Nephron progenitor cell (in vitro differentiated cells): ENCODE measurements at regions not wholly inside any gene's neighbourhood (a gene's known extent, or its start where the extent isn't known, plus 50 kb on each side); places are given as distances from the start of the nearest gene placed in this dataset.

ENCODE experiments used
- DNase-seq: peaks from one replicate; pipeline ENCODE4 v3.0.0; 2021
- H3K27ac Mint-ChIP-seq: 2 replicates; pipeline ENCODE4 v1.8.0; 2021; ENCODE audit warnings: mild to moderate bottlenecking, moderate library complexity, mixed read lengths
- H3K27me3 Mint-ChIP-seq: 2 replicates; pipeline ENCODE4 v1.8.0; 2021; ENCODE audit warnings: mild to moderate bottlenecking, low read depth, mixed read lengths; ENCODE audit not compliant: poor library complexity
- H3K36me3 Mint-ChIP-seq: 2 replicates; pipeline ENCODE4 v1.8.0; 2021; ENCODE audit warnings: low read depth, mixed read lengths
- H3K4me1 Mint-ChIP-seq: 2 replicates; pipeline ENCODE4 v1.8.0; 2021; ENCODE audit warnings: mixed read lengths
- H3K4me3 Mint-ChIP-seq: 2 replicates; pipeline ENCODE4 v1.8.0; 2021; ENCODE audit warnings: mild to moderate bottlenecking, moderate library complexity, mixed read lengths
- H3K9me3 Mint-ChIP-seq: 2 replicates; pipeline ENCODE4 v1.8.0; 2021; ENCODE audit warnings: mild to moderate bottlenecking, moderate library complexity, mixed read lengths
- CTCF ChIP-seq: fragments of 200-600 bp; sonication (generic); IDR thresholded peaks from 2 replicates; pipeline ENCODE4 v1.5.0; 2021; ENCODE audit warnings: antibody characterized with exemption

GRCh38 chr13:23960566-23961156 is 63.4 kb upstream of the C1QTNF9B start:
- no peaks in the 10 kb centered on the region for H3K9me3 Mint-ChIP-seq
- no peak overlapping the region for H3K27ac Mint-ChIP-seq
- H3K27me3 Mint-ChIP-seq: peaks cover 2% of the 10 kb centered on the region
- H3K4me3 Mint-ChIP-seq: no peak overlapping the region
- H3K4me1 Mint-ChIP-seq: peaks cover 11% of the 10 kb centered on the region
- peak; percentile 70 for TF ChIP-seq CTCF
- no peaks in the 10 kb centered on the region for H3K36me3 Mint-ChIP-seq
- peak; percentile 30 for DNase-seq

- Mint-ChIP-seq H3K27me3 (no peaks in the 10 kb centered on the region), H3K27ac (no peak overlapping the region), H3K4me3 (no peak overlapping the region), H3K9me3 (no peaks in the 10 kb centered on the region), H3K36me3 (no peaks in the 10 kb centered on the region), H3K4me1 (peaks cover 10% of the 10 kb centered on the region)
- DNase-seq: no peak
- no peak for TF ChIP-seq CTCF
Observed at GRCh38 chr13:23963184-23963931, 66.1 kb upstream of the C1QTNF9B start.

- H3K9me3 Mint-ChIP-seq: no peaks in the 10 kb centered on the region
- no peak overlapping the region for H3K4me3 Mint-ChIP-seq
- no peaks in the 10 kb centered on the region for H3K27me3 Mint-ChIP-seq
- H3K36me3 Mint-ChIP-seq: no peaks in the 10 kb centered on the region
- peaks cover 5% of the 10 kb centered on the region for H3K4me1 Mint-ChIP-seq
- DNase-seq: no peak
- H3K27ac Mint-ChIP-seq: no peak overlapping the region
- no peak for TF ChIP-seq CTCF
Observed at GRCh38 chr13:23963947-23964346, 66.6 kb upstream of the C1QTNF9B start.

- no peaks in the 10 kb centered on the region for H3K9me3 Mint-ChIP-seq
- TF ChIP-seq CTCF: no peak
- H3K36me3 Mint-ChIP-seq: no peaks in the 10 kb centered on the region
- H3K4me3 Mint-ChIP-seq: no peak overlapping the region
- H3K27me3 Mint-ChIP-seq: no peaks in the 10 kb centered on the region
- DNase-seq: no peak
- no peak overlapping the region for H3K27ac Mint-ChIP-seq
- H3K4me1 Mint-ChIP-seq: peaks cover 2% of the 10 kb centered on the region
Observed at GRCh38 chr13:23965346-23965745, 68.0 kb upstream of the C1QTNF9B start.

- H3K27ac Mint-ChIP-seq: no peak overlapping the region
Observed at GRCh38 chr13:23966221-23966690, 69.0 kb upstream of the C1QTNF9B start.

More at GRCh38 chr13:23966221-23966690, 69.0 kb upstream of the C1QTNF9B start:
- Mint-ChIP-seq H3K36me3 (no peaks in the 10 kb centered on the region), H3K4me1 (no peaks in the 10 kb centered on the region), H3K27me3 (no peaks in the 10 kb centered on the region), H3K4me3 (no peak overlapping the region), H3K9me3 (peaks cover 3% of the 10 kb centered on the region)
- no peak for TF ChIP-seq CTCF
- no peak for DNase-seq
